ENCODE measurements at regions not wholly inside any gene's neighbourhood (a gene's known extent, or its start where the extent isn't known, plus 50 kb on each side); places are given as distances from the start of the nearest gene placed in this dataset.

DNA sequence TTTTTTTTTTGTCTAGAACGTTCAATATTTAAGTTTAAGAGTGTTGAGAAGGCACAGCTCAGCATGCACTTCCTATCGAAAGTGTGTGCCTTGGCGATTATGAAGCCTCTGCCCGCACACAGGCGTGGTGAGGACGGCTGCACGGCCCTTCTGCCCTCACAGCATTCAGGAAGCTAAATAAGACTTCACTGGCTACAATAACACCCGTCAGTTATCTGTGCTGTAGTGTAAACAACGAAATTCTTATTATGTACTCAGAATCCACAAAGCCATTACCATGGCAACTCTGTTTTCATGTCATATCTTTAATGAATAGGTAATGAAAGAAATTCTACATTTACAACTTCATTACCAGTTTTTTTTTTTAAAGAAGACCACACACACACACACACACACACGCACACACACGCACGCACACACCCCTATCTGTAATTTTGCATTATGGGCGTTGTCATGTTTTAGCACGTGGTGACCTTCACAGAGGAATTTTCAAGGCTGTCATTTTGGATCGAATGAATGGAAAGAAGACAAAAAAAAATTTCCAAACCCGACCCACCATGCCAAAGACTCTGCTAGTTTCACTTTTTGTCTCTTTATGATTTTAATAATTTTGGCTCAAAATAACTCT lies 254.8 kb upstream of the CTBP2 start:
- TF ChIP-seq, protein P1, sequence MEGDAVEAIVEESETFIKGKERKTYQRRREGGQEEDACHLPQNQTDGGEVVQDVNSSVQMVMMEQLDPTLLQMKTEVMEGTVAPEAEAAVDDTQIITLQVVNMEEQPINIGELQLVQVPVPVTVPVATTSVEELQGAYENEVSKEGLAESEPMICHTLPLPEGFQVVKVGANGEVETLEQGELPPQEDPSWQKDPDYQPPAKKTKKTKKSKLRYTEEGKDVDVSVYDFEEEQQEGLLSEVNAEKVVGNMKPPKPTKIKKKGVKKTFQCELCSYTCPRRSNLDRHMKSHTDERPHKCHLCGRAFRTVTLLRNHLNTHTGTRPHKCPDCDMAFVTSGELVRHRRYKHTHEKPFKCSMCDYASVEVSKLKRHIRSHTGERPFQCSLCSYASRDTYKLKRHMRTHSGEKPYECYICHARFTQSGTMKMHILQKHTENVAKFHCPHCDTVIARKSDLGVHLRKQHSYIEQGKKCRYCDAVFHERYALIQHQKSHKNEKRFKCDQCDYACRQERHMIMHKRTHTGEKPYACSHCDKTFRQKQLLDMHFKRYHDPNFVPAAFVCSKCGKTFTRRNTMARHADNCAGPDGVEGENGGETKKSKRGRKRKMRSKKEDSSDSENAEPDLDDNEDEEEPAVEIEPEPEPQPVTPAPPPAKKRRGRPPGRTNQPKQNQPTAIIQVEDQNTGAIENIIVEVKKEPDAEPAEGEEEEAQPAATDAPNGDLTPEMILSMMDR (IDR thresholded peaks at IDR 0.05; ENCODE audit: extremely low read depth in 1 of 2, insufficient read depth in 1 of 2, low read depth in 1 of 2, low read length in 2 of 2), result no peak
- TF ChIP-seq POLR2AphosphoS5 (IDR thresholded peaks at IDR 0.05; ENCODE audit: insufficient read depth, low read depth, low read length) (no peak), JUN (IDR thresholded peaks at IDR 0.05; ENCODE audit: borderline replicate concordance, insufficient read depth, insufficient read length, low read depth) (no peak), POLR2A (IDR thresholded peaks at IDR 0.05; ENCODE audit: low read depth, low read length) (no peak)
